NT2/D1 (cell line): ENCODE measurements at regions not wholly inside any gene's neighbourhood (a gene's known extent, or its start where the extent isn't known, plus 50 kb on each side); places are given as distances from the start of the nearest gene placed in this dataset.

Experiments
- SUZ12 ChIP-seq: IDR thresholded peaks from 2 replicates; pipeline ENCODE4 v1.6.1; 2011; ENCODE audit not compliant: insufficient read length, insufficient read depth; ENCODE audit errors: extremely low read depth
- YY1 ChIP-seq: IDR thresholded peaks from 2 replicates; pipeline ENCODE4 v1.6.1; 2011; ENCODE audit not compliant: insufficient read length, insufficient read depth
- ZNF274 ChIP-seq: IDR thresholded peaks from 2 replicates; pipeline ENCODE4 v1.6.1; 2011; ENCODE audit warnings: mild to moderate bottlenecking, low read depth, low read length

- TF ChIP-seq ZNF274 (no peak), SUZ12 (no peak), YY1 (no peak)
These were observed 431.0 kb downstream of the SH3GL2 start for GRCh38 chr9:18009902-18010301.
